ENCODE measurements at regions not wholly inside any gene's neighbourhood (a gene's known extent, or its start where the extent isn't known, plus 50 kb on each side); places are given as distances from the start of the nearest gene placed in this dataset.
"Not testable (repeated sequence)": the region's sequence is repeated elsewhere in the genome, so short reads cannot be mapped to it uniquely, and the experiment has no call there.

- Histone ChIP-seq H3K9me3 (ENCODE audit: control insufficient read depth in 1 of 2, low read length in 2 of 2) (no peaks in the 10 kb centered on the region), H3K4me3 (ENCODE audit: low read depth in 1 of 2, low read length in 2 of 2) (no peak overlapping the region), H3K27ac (ENCODE audit: low read depth, low read length) (no peak overlapping the region), H3K36me3 (ENCODE audit: control insufficient read depth in 1 of 2, insufficient read depth in 2 of 2, low read length in 2 of 2) (no peaks in the 10 kb centered on the region), H3K9ac (ENCODE audit: low read depth in 1 of 2, low read length in 2 of 2) (no peak overlapping the region), H3K4me1 (ENCODE audit: control insufficient read depth in 1 of 2, insufficient read depth in 2 of 2, low read length in 2 of 2) (no peaks in the 10 kb centered on the region), H3K27me3 (ENCODE audit: control insufficient read depth in 1 of 2, insufficient read depth in 2 of 2, low read length in 2 of 2) (no peaks in the 10 kb centered on the region)
Measured at GRCh38 chr13:107625648-107626047, 589.7 kb downstream of the LIG4 start.

- Histone ChIP-seq H3K36me3 (ENCODE audit: control insufficient read depth in 1 of 2, insufficient read depth in 2 of 2, low read length in 2 of 2) (no peaks in the 10 kb centered on the region), H3K9ac (ENCODE audit: low read depth in 1 of 2, low read length in 2 of 2) (no peak overlapping the region), H3K27ac (ENCODE audit: low read depth, low read length) (no peak overlapping the region), H3K4me1 (ENCODE audit: control insufficient read depth in 1 of 2, insufficient read depth in 2 of 2, low read length in 2 of 2) (no peaks in the 10 kb centered on the region), H3K9me3 (ENCODE audit: control insufficient read depth in 1 of 2, low read length in 2 of 2) (no peaks in the 10 kb centered on the region), H3K4me3 (ENCODE audit: low read depth in 1 of 2, low read length in 2 of 2) (no peak overlapping the region), H3K27me3 (ENCODE audit: control insufficient read depth in 1 of 2, insufficient read depth in 2 of 2, low read length in 2 of 2) (no peaks in the 10 kb centered on the region)
Measured at GRCh38 chr13:107617527-107617926, 597.8 kb downstream of the LIG4 start.

- Histone ChIP-seq H3K27me3 (ENCODE audit: control insufficient read depth in 1 of 2, insufficient read depth in 2 of 2, low read length in 2 of 2) (no peaks in the 10 kb centered on the region), H3K4me3 (ENCODE audit: low read depth in 1 of 2, low read length in 2 of 2) (no peak overlapping the region), H3K9me3 (ENCODE audit: control insufficient read depth in 1 of 2, low read length in 2 of 2) (no peaks in the 10 kb centered on the region), H3K9ac (ENCODE audit: low read depth in 1 of 2, low read length in 2 of 2) (no peak overlapping the region), H3K4me1 (ENCODE audit: control insufficient read depth in 1 of 2, insufficient read depth in 2 of 2, low read length in 2 of 2) (no peaks in the 10 kb centered on the region), H3K36me3 (ENCODE audit: control insufficient read depth in 1 of 2, insufficient read depth in 2 of 2, low read length in 2 of 2) (no peaks in the 10 kb centered on the region), H3K27ac (ENCODE audit: low read depth, low read length) (no peak overlapping the region)
Measured at GRCh38 chr13:107612376-107612775, 603.0 kb downstream of the LIG4 start.

- H3K9ac ChIP-seq (ENCODE audit: low read depth in 1 of 2, low read length in 2 of 2): no peak overlapping the region
- H3K4me1 ChIP-seq (ENCODE audit: control insufficient read depth in 1 of 2, insufficient read depth in 2 of 2, low read length in 2 of 2): no peaks in the 10 kb centered on the region
- no peaks in the 10 kb centered on the region for H3K36me3 ChIP-seq (ENCODE audit: control insufficient read depth in 1 of 2, insufficient read depth in 2 of 2, low read length in 2 of 2)
- H3K27me3 ChIP-seq (ENCODE audit: control insufficient read depth in 1 of 2, insufficient read depth in 2 of 2, low read length in 2 of 2): no peaks in the 10 kb centered on the region
- no peak overlapping the region for H3K4me3 ChIP-seq (ENCODE audit: low read depth in 1 of 2, low read length in 2 of 2)
- no peak overlapping the region for H3K27ac ChIP-seq (ENCODE audit: low read depth, low read length)
- no peaks in the 10 kb centered on the region for H3K9me3 ChIP-seq (ENCODE audit: control insufficient read depth in 1 of 2, low read length in 2 of 2)
Measured at GRCh38 chr13:107608736-107609135, 606.6 kb downstream of the LIG4 start.

GRCh38 chr13:107600971-107601370 is 614.4 kb downstream of the LIG4 start:
- no peaks in the 10 kb centered on the region for H3K9me3 ChIP-seq (ENCODE audit: control insufficient read depth in 1 of 2, low read length in 2 of 2)
- no peak overlapping the region for H3K9ac ChIP-seq (ENCODE audit: low read depth in 1 of 2, low read length in 2 of 2)
- no peaks in the 10 kb centered on the region for H3K4me1 ChIP-seq (ENCODE audit: control insufficient read depth in 1 of 2, insufficient read depth in 2 of 2, low read length in 2 of 2)
- H3K36me3 ChIP-seq (ENCODE audit: control insufficient read depth in 1 of 2, insufficient read depth in 2 of 2, low read length in 2 of 2): no peaks in the 10 kb centered on the region
- H3K27me3 ChIP-seq (ENCODE audit: control insufficient read depth in 1 of 2, insufficient read depth in 2 of 2, low read length in 2 of 2): no peaks in the 10 kb centered on the region
- no peak overlapping the region for H3K4me3 ChIP-seq (ENCODE audit: low read depth in 1 of 2, low read length in 2 of 2)
- H3K27ac ChIP-seq (ENCODE audit: low read depth, low read length): no peak overlapping the region

- not testable (repeated sequence) for H3K36me3 ChIP-seq (ENCODE audit: control insufficient read depth in 1 of 2, insufficient read depth in 2 of 2, low read length in 2 of 2); H3K27me3 ChIP-seq (ENCODE audit: control insufficient read depth in 1 of 2, insufficient read depth in 2 of 2, low read length in 2 of 2); H3K4me1 ChIP-seq (ENCODE audit: control insufficient read depth in 1 of 2, insufficient read depth in 2 of 2, low read length in 2 of 2); H3K9ac ChIP-seq (ENCODE audit: low read depth in 1 of 2, low read length in 2 of 2); H3K9me3 ChIP-seq (ENCODE audit: control insufficient read depth in 1 of 2, low read length in 2 of 2); H3K27ac ChIP-seq (ENCODE audit: low read depth, low read length); H3K4me3 ChIP-seq (ENCODE audit: low read depth in 1 of 2, low read length in 2 of 2)
Measured at GRCh38 chr13:107596306-107596705, 619.0 kb downstream of the LIG4 start.

GRCh38 chr13:107590556-107590955 is 624.8 kb downstream of the LIG4 start:
- Histone ChIP-seq H3K4me3 (ENCODE audit: low read depth in 1 of 2, low read length in 2 of 2) (no peak overlapping the region), H3K9me3 (ENCODE audit: control insufficient read depth in 1 of 2, low read length in 2 of 2) (no peaks in the 10 kb centered on the region), H3K27me3 (ENCODE audit: control insufficient read depth in 1 of 2, insufficient read depth in 2 of 2, low read length in 2 of 2) (no peaks in the 10 kb centered on the region), H3K27ac (ENCODE audit: low read depth, low read length) (no peak overlapping the region), H3K9ac (ENCODE audit: low read depth in 1 of 2, low read length in 2 of 2) (no peak overlapping the region), H3K36me3 (ENCODE audit: control insufficient read depth in 1 of 2, insufficient read depth in 2 of 2, low read length in 2 of 2) (no peaks in the 10 kb centered on the region), H3K4me1 (ENCODE audit: control insufficient read depth in 1 of 2, insufficient read depth in 2 of 2, low read length in 2 of 2) (no peaks in the 10 kb centered on the region)

GRCh38 chr13:107587681-107588080 is 627.7 kb downstream of the LIG4 start:
- Histone ChIP-seq H3K9me3 (ENCODE audit: control insufficient read depth in 1 of 2, low read length in 2 of 2) (no peaks in the 10 kb centered on the region), H3K27me3 (ENCODE audit: control insufficient read depth in 1 of 2, insufficient read depth in 2 of 2, low read length in 2 of 2) (no peaks in the 10 kb centered on the region), H3K27ac (ENCODE audit: low read depth, low read length) (no peak overlapping the region), H3K4me1 (ENCODE audit: control insufficient read depth in 1 of 2, insufficient read depth in 2 of 2, low read length in 2 of 2) (no peaks in the 10 kb centered on the region), H3K4me3 (ENCODE audit: low read depth in 1 of 2, low read length in 2 of 2) (no peak overlapping the region), H3K36me3 (ENCODE audit: control insufficient read depth in 1 of 2, insufficient read depth in 2 of 2, low read length in 2 of 2) (no peaks in the 10 kb centered on the region), H3K9ac (ENCODE audit: low read depth in 1 of 2, low read length in 2 of 2) (no peak overlapping the region)

GRCh38 chr13:107586216-107586615 is 629.1 kb downstream of the LIG4 start:
- no peaks in the 10 kb centered on the region for H3K36me3 ChIP-seq (ENCODE audit: control insufficient read depth in 1 of 2, insufficient read depth in 2 of 2, low read length in 2 of 2)
- H3K4me3 ChIP-seq (ENCODE audit: low read depth in 1 of 2, low read length in 2 of 2): no peak overlapping the region
- no peak overlapping the region for H3K9ac ChIP-seq (ENCODE audit: low read depth in 1 of 2, low read length in 2 of 2)
- H3K4me1 ChIP-seq (ENCODE audit: control insufficient read depth in 1 of 2, insufficient read depth in 2 of 2, low read length in 2 of 2): no peaks in the 10 kb centered on the region
- no peak overlapping the region for H3K27ac ChIP-seq (ENCODE audit: low read depth, low read length)
- H3K9me3 ChIP-seq (ENCODE audit: control insufficient read depth in 1 of 2, low read length in 2 of 2): no peaks in the 10 kb centered on the region
- H3K27me3 ChIP-seq (ENCODE audit: control insufficient read depth in 1 of 2, insufficient read depth in 2 of 2, low read length in 2 of 2): no peaks in the 10 kb centered on the region

GRCh38 chr13:107585469-107586180 is 629.7 kb downstream of the LIG4 start:
- Histone ChIP-seq H3K27ac (ENCODE audit: low read depth, low read length) (no peak overlapping the region), H3K9me3 (ENCODE audit: control insufficient read depth in 1 of 2, low read length in 2 of 2) (no peaks in the 10 kb centered on the region), H3K4me3 (ENCODE audit: low read depth in 1 of 2, low read length in 2 of 2) (no peak overlapping the region), H3K9ac (ENCODE audit: low read depth in 1 of 2, low read length in 2 of 2) (no peak overlapping the region), H3K36me3 (ENCODE audit: control insufficient read depth in 1 of 2, insufficient read depth in 2 of 2, low read length in 2 of 2) (no peaks in the 10 kb centered on the region), H3K27me3 (ENCODE audit: control insufficient read depth in 1 of 2, insufficient read depth in 2 of 2, low read length in 2 of 2) (no peaks in the 10 kb centered on the region), H3K4me1 (ENCODE audit: control insufficient read depth in 1 of 2, insufficient read depth in 2 of 2, low read length in 2 of 2) (no peaks in the 10 kb centered on the region)

- Histone ChIP-seq H3K9me3 (ENCODE audit: control insufficient read depth in 1 of 2, low read length in 2 of 2) (no peaks in the 10 kb centered on the region), H3K36me3 (ENCODE audit: control insufficient read depth in 1 of 2, insufficient read depth in 2 of 2, low read length in 2 of 2) (no peaks in the 10 kb centered on the region), H3K27ac (ENCODE audit: low read depth, low read length) (no peak overlapping the region), H3K9ac (ENCODE audit: low read depth in 1 of 2, low read length in 2 of 2) (no peak overlapping the region), H3K27me3 (ENCODE audit: control insufficient read depth in 1 of 2, insufficient read depth in 2 of 2, low read length in 2 of 2) (no peaks in the 10 kb centered on the region), H3K4me1 (ENCODE audit: control insufficient read depth in 1 of 2, insufficient read depth in 2 of 2, low read length in 2 of 2) (no peaks in the 10 kb centered on the region), H3K4me3 (ENCODE audit: low read depth in 1 of 2, low read length in 2 of 2) (no peak overlapping the region)
Measured at GRCh38 chr13:107582171-107582570, 633.2 kb downstream of the LIG4 start.

Measured in duodenal mucosa (tissue), 2 donors.